ENCODE measurements at regions not wholly inside any gene's neighbourhood (a gene's known extent, or its start where the extent isn't known, plus 50 kb on each side); places are given as distances from the start of the nearest gene placed in this dataset.

DNA sequence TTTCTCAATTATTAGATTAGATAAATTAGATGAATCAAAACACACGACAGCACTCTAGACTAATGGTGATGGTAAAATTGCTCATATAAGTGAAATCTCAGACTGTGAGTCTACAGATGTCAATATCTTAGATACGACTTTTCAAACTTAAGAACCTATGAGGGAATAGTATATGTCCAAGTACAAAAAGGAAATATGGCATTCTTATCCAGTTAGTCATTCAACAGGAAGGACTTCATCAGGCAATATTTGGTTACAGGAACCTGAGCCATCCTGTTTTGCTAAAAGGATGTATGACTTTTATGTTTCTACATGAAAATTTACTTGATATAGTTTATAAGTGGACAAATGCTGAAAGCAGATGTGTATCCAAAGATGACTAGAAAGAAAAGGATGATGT, 107.0 kb downstream of the CT47B1 start:
- DNase-seq (ENCODE audit: low spot score in 2 of 2), result no peak
- TF ChIP-seq POLR2AphosphoS5 (IDR thresholded peaks at IDR 0.05) (no peak), CTCF (IDR thresholded peaks at IDR 0.05) (no peak), EP300 (IDR thresholded peaks at IDR 0.05) (no peak), POLR2A (IDR thresholded peaks at IDR 0.05) (no peak)
- WGBS, result 72% methylated on average over 2 of the region's 2 CpGs
- Histone ChIP-seq H3K4me3 (no peak overlapping the region), H3K36me3 (no peaks in the 10 kb centered on the region), H3K4me1 (no peaks in the 10 kb centered on the region), H3K27me3 (no peaks in the 10 kb centered on the region), H3K27ac (no peak overlapping the region), H3K9me3 (no peaks in the 10 kb centered on the region)

- Histone ChIP-seq H3K4me1 (no peaks in the 10 kb centered on the region), H3K9me3 (no peaks in the 10 kb centered on the region), H3K27me3 (no peaks in the 10 kb centered on the region), H3K27ac (no peak overlapping the region), H3K36me3 (no peaks in the 10 kb centered on the region), H3K4me3 (no peak overlapping the region)
- WGBS, result 76% methylated on average over 1 of the region's 1 CpG
- no peak for DNase-seq (ENCODE audit: low spot score in 2 of 2)
- TF ChIP-seq POLR2AphosphoS5 (IDR thresholded peaks at IDR 0.05), result no peak
- no peak for TF ChIP-seq POLR2A (IDR thresholded peaks at IDR 0.05)
- TF ChIP-seq EP300 (IDR thresholded peaks at IDR 0.05), result no peak
- TF ChIP-seq CTCF (IDR thresholded peaks at IDR 0.05), result no peak
Observed at GRCh38 chrX:120768254-120768653, 107.4 kb downstream of the CT47B1 start.

DNA sequence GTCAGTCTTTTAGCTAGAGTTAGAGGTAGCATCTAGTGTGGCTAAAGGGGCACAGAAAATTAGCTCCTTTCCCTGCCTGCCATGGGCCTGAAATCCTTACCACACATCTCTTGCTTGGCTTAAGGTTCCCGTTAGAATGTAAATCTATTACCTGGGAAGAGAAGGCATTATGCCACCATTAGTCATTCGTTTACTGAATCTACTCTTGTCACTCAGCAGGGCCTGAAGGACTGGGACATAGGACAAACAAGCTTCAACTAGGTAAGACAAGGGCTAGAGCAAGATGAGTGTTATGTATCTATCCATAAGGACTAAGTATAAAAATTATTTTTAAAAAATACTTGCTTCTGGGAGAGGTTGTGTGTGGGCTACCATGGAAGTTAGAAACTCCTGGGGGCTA, 112.4 kb downstream of the CT47B1 start:
- H3K4me1 ChIP-seq, result no peaks in the 10 kb centered on the region
- H3K27ac ChIP-seq, result no peak overlapping the region
- 71% methylated on average over 2 of the region's 2 CpGs for WGBS
- TF ChIP-seq POLR2A (IDR thresholded peaks at IDR 0.05) (no peak), POLR2AphosphoS5 (IDR thresholded peaks at IDR 0.05) (no peak), EP300 (IDR thresholded peaks at IDR 0.05) (no peak), CTCF (IDR thresholded peaks at IDR 0.05) (no peak)
- H3K27me3 ChIP-seq, result no peaks in the 10 kb centered on the region
- H3K36me3 ChIP-seq, result no peaks in the 10 kb centered on the region
- H3K4me3 ChIP-seq, result no peak overlapping the region
- no peaks in the 10 kb centered on the region for H3K9me3 ChIP-seq
- DNase-seq (ENCODE audit: low spot score in 2 of 2), result no peak

DNA sequence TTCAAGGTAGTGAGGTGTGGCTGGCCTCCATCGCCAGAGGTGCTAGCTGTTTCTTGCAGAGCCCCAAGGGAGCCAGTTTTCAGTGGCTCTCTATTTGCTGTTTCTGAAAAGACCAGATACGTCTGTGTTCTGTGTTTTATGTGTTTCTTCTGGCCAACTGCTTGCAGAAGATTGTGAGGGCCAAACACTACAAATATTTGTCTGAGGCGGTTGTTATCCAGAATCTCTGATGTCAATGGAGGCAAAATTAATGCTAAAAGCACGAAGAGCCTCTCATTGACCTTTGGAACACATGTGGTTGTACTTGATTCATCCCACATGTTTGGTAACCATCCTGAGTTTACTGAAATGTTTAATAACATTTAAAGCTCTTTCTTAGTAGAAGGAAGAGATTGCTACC, 113.9 kb downstream of the CT47B1 start:
- DNase-seq (ENCODE audit: low spot score in 2 of 2), result no peak
- 47% methylated on average over 3 of the region's 4 CpGs for WGBS
- no peaks in the 10 kb centered on the region for H3K36me3 ChIP-seq
- H3K4me1 ChIP-seq, result no peaks in the 10 kb centered on the region
- no peaks in the 10 kb centered on the region for H3K9me3 ChIP-seq
- no peak for TF ChIP-seq EP300 (IDR thresholded peaks at IDR 0.05)
- no peak for TF ChIP-seq CTCF (IDR thresholded peaks at IDR 0.05)
- no peak for TF ChIP-seq POLR2AphosphoS5 (IDR thresholded peaks at IDR 0.05)
- TF ChIP-seq POLR2A (IDR thresholded peaks at IDR 0.05), result no peak
- no peak overlapping the region for H3K27ac ChIP-seq
- no peak overlapping the region for H3K4me3 ChIP-seq
- no peaks in the 10 kb centered on the region for H3K27me3 ChIP-seq

GRCh38 chrX:120759685-120760084, 116.0 kb downstream of the CT47B1 start:
- Histone ChIP-seq H3K27ac (no peak overlapping the region), H3K9me3 (no peaks in the 10 kb centered on the region), H3K27me3 (no peaks in the 10 kb centered on the region), H3K4me1 (no peaks in the 10 kb centered on the region), H3K4me3 (no peak overlapping the region), H3K36me3 (no peaks in the 10 kb centered on the region)
- WGBS, result 71% methylated on average over 1 of the region's 1 CpG
- no peak for DNase-seq (ENCODE audit: low spot score in 2 of 2)
- TF ChIP-seq POLR2AphosphoS5 (IDR thresholded peaks at IDR 0.05), result no peak
- no peak for TF ChIP-seq CTCF (IDR thresholded peaks at IDR 0.05)
- TF ChIP-seq EP300 (IDR thresholded peaks at IDR 0.05), result no peak
- no peak for TF ChIP-seq POLR2A (IDR thresholded peaks at IDR 0.05)

All from suprapubic skin (tissue), 4 donors.